GM12872 (cell line): ENCODE measurements at regions not wholly inside any gene's neighbourhood (a gene's known extent, or its start where the extent isn't known, plus 50 kb on each side); places are given as distances from the start of the nearest gene placed in this dataset.

Experiments used
- TF ChIP-seq, protein P1 (sequence below): IDR thresholded peaks from 3 replicates; pipeline ENCODE4 v1.5.1; 2011; ENCODE audit warnings: low read depth, mild to moderate bottlenecking, low read length, moderate library complexity; ENCODE audit not compliant: insufficient read depth

DNA sequence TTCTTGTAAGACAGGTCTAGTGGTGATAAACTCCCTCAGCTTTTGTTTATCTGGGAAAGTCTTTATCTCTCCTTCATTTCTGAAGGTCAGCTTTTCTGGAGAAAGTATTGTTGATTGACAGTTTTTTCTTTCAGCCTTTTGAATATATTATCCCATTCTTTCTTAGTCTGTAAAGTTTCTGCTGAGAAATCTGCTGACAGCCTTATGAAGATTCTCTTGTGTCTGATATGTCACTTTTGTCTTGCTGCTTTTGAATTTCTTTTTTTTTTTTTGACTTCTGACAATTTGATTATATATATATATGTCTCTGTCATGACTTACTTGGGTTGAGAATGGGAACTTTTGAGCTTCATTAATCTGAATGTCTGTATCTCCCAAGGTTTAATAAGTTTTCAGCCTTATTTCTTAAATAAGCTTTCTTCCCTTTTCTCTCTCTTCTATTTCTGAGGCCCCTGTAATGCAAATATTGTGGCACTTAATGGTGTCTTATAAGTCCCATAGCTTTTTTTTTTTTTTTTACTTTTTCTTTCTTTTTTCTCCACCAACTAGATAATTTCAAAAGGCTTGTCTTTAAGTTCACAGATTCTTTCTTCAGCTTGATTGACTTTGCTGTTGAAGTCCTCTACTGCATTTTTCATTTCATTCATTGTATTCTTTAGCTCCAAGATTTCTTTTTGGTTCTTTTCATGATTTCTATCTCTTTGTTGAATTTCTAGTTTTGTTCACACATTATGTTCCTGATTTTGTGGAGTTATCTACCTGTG is 81.4 kb upstream of the IL6 start:
- TF ChIP-seq, protein P1, sequence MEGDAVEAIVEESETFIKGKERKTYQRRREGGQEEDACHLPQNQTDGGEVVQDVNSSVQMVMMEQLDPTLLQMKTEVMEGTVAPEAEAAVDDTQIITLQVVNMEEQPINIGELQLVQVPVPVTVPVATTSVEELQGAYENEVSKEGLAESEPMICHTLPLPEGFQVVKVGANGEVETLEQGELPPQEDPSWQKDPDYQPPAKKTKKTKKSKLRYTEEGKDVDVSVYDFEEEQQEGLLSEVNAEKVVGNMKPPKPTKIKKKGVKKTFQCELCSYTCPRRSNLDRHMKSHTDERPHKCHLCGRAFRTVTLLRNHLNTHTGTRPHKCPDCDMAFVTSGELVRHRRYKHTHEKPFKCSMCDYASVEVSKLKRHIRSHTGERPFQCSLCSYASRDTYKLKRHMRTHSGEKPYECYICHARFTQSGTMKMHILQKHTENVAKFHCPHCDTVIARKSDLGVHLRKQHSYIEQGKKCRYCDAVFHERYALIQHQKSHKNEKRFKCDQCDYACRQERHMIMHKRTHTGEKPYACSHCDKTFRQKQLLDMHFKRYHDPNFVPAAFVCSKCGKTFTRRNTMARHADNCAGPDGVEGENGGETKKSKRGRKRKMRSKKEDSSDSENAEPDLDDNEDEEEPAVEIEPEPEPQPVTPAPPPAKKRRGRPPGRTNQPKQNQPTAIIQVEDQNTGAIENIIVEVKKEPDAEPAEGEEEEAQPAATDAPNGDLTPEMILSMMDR, result no peak

DNA sequence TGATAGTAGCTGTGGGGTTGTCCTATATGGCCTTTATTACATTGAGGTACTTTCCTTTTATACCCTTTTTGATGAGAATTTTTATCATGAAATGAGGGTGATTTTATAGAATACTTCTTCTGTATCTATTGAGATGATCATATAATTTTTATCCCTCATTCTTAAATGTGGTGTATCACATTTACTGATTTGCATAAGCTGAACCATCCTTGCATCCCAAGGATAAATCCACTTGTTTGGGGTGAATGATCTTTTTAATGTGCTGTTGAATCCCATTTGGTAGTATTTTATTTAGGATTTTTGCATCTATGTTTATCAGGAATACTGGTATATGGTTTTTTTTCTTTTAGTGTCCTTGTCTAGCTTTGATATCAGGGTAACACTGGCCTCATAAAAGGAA is 84.5 kb upstream of the IL6 start:
- TF ChIP-seq, protein P1, result no peak

DNA sequence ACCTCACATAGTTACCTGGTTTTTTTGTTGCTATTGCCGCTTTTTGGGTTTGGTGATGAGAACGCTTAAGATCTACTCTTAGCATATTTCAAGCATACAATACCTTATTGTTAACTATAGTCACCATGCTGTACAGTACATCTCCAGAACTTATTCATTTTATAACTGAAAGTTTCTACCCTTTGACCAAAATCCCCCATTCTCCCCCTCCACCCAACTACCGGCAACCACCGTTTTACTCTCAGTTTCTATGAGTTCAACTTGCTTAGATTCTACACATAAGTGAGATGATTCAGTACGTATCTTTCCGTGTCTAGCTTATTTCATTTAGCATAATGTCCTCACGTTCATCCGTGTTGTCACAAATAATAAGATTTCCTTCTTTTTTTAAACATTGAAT is 86.7 kb upstream of the IL6 start:
- TF ChIP-seq, protein P1, result no peak

DNA sequence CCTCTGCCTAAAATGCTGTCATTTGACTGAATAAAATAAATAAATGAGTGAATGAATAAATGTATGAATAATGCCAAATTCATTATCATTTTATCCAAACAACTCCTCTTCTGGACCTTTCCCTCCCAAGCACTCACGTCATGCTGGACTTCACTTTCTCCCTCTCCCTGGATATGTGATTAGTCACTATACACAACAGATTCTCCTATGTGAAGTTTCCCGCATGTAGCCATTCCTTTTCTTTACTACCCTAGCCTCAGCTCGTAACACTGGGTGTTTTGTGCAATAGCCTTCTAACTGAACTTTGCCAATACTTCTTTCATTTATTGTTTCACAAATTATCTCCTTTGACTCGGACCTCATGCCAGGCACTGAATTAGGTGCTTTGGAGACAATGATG is 87.6 kb upstream of the IL6 start:
- TF ChIP-seq, protein P1, result no peak

DNA sequence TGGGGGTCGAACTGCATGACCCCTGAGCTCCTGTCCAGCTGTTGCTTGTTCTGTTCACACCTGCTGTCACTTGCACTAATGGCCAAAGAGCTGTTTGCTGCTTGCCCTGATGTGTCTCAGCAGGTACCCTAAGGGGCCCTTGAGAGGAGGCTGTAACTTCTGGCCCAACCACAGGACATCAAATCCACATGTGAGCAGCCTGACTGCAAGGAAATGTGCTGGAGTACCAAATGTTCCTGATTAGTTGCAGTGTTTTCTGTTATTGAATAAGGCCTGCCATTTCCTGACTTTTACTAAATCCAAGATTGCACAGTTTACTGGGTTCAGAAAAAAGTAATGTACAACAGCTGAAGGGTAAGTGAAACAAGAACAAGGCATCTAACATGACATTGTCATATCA is 91.7 kb upstream of the IL6 start:
- TF ChIP-seq, protein P1, result no peak

DNA sequence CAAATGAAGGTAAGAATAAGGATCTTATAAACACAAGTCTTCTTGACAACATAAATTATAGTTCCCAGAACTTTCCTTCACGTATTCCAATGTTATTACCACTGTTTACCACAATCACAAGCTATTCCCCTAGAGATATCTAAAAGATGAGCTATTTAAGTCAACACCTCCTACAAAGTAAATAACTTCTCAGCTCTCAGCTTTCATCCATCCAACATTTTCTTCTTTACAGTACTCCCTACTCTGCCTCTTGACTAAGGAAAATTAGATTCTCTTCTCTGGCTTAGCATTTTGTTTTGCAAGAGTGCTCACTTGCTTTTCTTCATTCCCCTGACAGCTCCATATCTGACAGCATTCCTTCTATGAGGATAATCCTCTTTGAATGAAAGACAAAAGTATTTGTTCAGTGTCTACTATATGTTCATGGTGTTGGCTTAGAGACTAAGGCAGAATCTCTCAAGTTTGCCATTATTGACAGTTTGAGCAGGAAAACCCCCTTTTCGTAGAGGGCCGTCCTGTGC is 93.0 kb upstream of the IL6 start:
- TF ChIP-seq, protein P1, result no peak

DNA sequence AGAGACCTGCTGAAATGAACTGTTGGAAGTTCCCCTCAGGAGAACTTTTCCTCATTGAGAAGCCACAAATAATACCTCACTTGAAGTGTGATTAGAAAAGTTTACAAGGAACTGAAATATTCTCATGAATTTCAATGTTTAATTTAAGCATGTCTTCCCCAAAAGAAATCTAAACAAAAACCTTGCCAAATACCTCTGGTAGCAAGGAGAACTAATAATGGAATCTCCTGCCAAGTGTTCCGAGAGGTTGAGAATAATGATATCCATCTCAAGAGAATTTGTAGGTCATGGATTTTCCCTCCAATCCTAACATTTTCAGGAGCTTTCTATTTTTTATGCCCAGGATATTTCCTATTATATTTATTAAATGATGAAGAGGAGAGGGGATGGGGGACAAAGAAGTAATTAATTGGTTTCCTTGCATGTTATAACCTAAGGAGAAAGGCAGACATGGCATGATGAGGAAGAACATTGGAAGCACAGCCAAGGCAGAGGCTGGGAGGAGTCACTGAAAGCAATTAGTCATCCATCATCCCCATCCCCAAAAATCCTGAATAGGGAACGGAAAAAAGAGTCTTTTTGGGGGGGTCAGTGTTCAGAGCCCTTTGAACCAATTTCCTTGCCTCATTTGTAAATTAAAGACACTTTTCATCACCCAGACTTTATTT is 93.6 kb upstream of the IL6 start:
- TF ChIP-seq, protein P1, result no peak
